HuH-7.5 (cell line): ENCODE measurements at regions not wholly inside any gene's neighbourhood (a gene's known extent, or its start where the extent isn't known, plus 50 kb on each side); places are given as distances from the start of the nearest gene placed in this dataset.
"Not testable (repeated sequence)": the region's sequence is repeated elsewhere in the genome, so short reads cannot be mapped to it uniquely, and the experiment has no call there.

Experiments used
- DNase-seq: peaks from one replicate; pipeline ENCODE4 v3.0.0; 2011; ENCODE audit warnings: low spot score

GRCh38 chr6:137545073-137545472, 50.9 kb upstream of the OLIG3 start:
- no peak for DNase-seq

GRCh38 chr6:137547186-137547585, 53.0 kb upstream of the OLIG3 start:
- DNase-seq: no peak

GRCh38 chr6:137547601-137548000, 53.4 kb upstream of the OLIG3 start:
- DNase-seq: no peak

- no peak for DNase-seq
These were observed 54.9 kb upstream of the OLIG3 start for GRCh38 chr6:137549106-137549505.

- DNase-seq: no peak
These were observed 56.3 kb upstream of the OLIG3 start for GRCh38 chr6:137550535-137550934.

- no peak for DNase-seq
These were observed 58.0 kb upstream of the OLIG3 start for GRCh38 chr6:137552146-137552545.

- DNase-seq: no peak
These were observed 58.6 kb upstream of the OLIG3 start for GRCh38 chr6:137552809-137553208.

- not testable (repeated sequence) for DNase-seq
These were observed 65.5 kb upstream of the OLIG3 start for GRCh38 chr6:137559521-137560183.

GRCh38 chr6:137560184-137560563, 66.0 kb upstream of the OLIG3 start:
- DNase-seq: no peak

GRCh38 chr6:137568067-137568466, 73.9 kb upstream of the OLIG3 start:
- no peak for DNase-seq

- no peak for DNase-seq
These were observed 76.2 kb upstream of the OLIG3 start for GRCh38 chr6:137570393-137570792.

GRCh38 chr6:137571854-137572253, 77.7 kb upstream of the OLIG3 start:
- DNase-seq: no peak

GRCh38 chr6:137573739-137574138, 79.5 kb upstream of the OLIG3 start:
- no peak for DNase-seq

- no peak for DNase-seq
These were observed 85.4 kb upstream of the OLIG3 start for GRCh38 chr6:137579612-137580011.

GRCh38 chr6:137581019-137581707, 87.0 kb upstream of the OLIG3 start:
- no peak for DNase-seq

GRCh38 chr6:137583519-137583918, 89.3 kb upstream of the OLIG3 start:
- not testable (repeated sequence) for DNase-seq

GRCh38 chr6:137588472-137588871, 94.3 kb upstream of the OLIG3 start:
- no peak for DNase-seq

GRCh38 chr6:137589067-137589848, 95.1 kb upstream of the OLIG3 start:
- DNase-seq: peak; percentile 31

- DNase-seq: no peak
These were observed 96.5 kb upstream of the OLIG3 start for GRCh38 chr6:137590684-137591083.

- DNase-seq: no peak
These were observed 107.3 kb upstream of the OLIG3 start for GRCh38 chr6:137601471-137601870.

GRCh38 chr6:137602313-137603197, 108.4 kb upstream of the OLIG3 start:
- DNase-seq: no peak

- no peak for DNase-seq
These were observed 116.5 kb upstream of the OLIG3 start for GRCh38 chr6:137610702-137611101.
